Endothelial cell of umbilical vein (primary cell): ENCODE measurements at regions not wholly inside any gene's neighbourhood (a gene's known extent, or its start where the extent isn't known, plus 50 kb on each side); places are given as distances from the start of the nearest gene placed in this dataset.

Experiments used
- BruUV-seq: library from RNA; stranded (reverse); fragments of 400-500 nt; replicated peaks from 2 replicates; lab custom pipeline; 2021; lab: Mats Ljungman, UMichigan
- CTCF ChIA-PET: fragments of 300-600, 350-600 bp; sonication (Branson Sonifier 250); formaldehyde crosslinking; loops from one replicate; lab custom pipeline; 2021; ENCODE audit warnings: antibody characterized with exemption, inconsistent platforms; lab: Charles Lee
- POLR2A ChIA-PET: fragments of 300-600, 350-600 bp; sonication (Branson Sonifier 250); formaldehyde crosslinking; loops from one replicate; lab custom pipeline; 2021; ENCODE audit warnings: antibody characterized with exemption, inconsistent platforms; lab: Charles Lee
- DNase-seq: peaks from one replicate; pipeline ENCODE4 v3.0.0-alpha.2; 2011; ENCODE audit warnings: low read depth, low spot score
- FAIRE-seq: peaks from 2 replicates; lab custom pipeline; 2011; peaks lifted over from hg19 to GRCh38; lab: Jason Lieb, UNC
- H2AFZ ChIP-seq: 2 replicates; pipeline ENCODE4 v1.6.0; 2012; ENCODE audit warnings: low read depth, low read length, control low read depth, inconsistent platforms
- H3K27ac ChIP-seq: 2 replicates; pipeline ENCODE4 v1.5.1; 2011; ENCODE audit warnings: low read depth, mild to moderate bottlenecking, control low read depth, low read length, moderate library complexity; ENCODE audit not compliant: insufficient read depth
- H3K27me3 ChIP-seq, 2 experiments: 2 replicates each; pipeline versions ENCODE4 v1.6.0 to v1.6.1; 2011; ENCODE audit warnings: low read length in 2 of 2, mixed read lengths in 1 of 2; ENCODE audit not compliant: control insufficient read depth in 2 of 2, insufficient read depth in 2 of 2
- H3K36me3 ChIP-seq, 2 experiments: 2 replicates in 1 of 2; 3 replicates in 1 of 2; pipeline ENCODE4 v1.5.1; 2011; ENCODE audit warnings: low read length in 2 of 2, mild to moderate bottlenecking in 1 of 2, moderate library complexity in 1 of 2; ENCODE audit not compliant: control insufficient read depth in 2 of 2, insufficient read depth in 2 of 2; ENCODE audit errors: extremely low read depth in 1 of 2
- H3K4me1 ChIP-seq: 3 replicates; pipeline ENCODE4 v1.5.1; 2011; ENCODE audit warnings: mild to moderate bottlenecking, low read length; ENCODE audit not compliant: control insufficient read depth, insufficient read depth; ENCODE audit errors: extremely low read depth
- H3K4me2 ChIP-seq: 2 replicates; pipeline ENCODE4 v1.6.1; 2011; ENCODE audit warnings: low read length, control low read depth, mixed read lengths; ENCODE audit not compliant: insufficient read depth
- H3K4me3 ChIP-seq, 3 experiments: fragments of 200-600 bp in 1 of 3; sonication (generic), shearing (Covaris generic) in 1 of 3; replicated peaks in 1 of 3; 2 replicates each; pipeline ENCODE4 v1.5.1; 2011 to 2016; ENCODE audit warnings: control low read depth in 3 of 3, low read length in 3 of 3, mild to moderate bottlenecking in 2 of 3, inconsistent platforms in 1 of 3, low read depth in 1 of 3, moderate library complexity in 1 of 3; ENCODE audit not compliant: insufficient read depth in 1 of 3
- H3K79me2 ChIP-seq: 2 replicates; pipeline ENCODE4 v1.6.0; 2012; ENCODE audit warnings: low read length, inconsistent platforms; ENCODE audit not compliant: control insufficient read depth, insufficient read depth
- H3K9ac ChIP-seq: replicated peaks from 2 replicates; pipeline ENCODE3; 2011; ENCODE audit warnings: low read length, control low read depth; ENCODE audit not compliant: insufficient read depth; ENCODE audit errors: extremely low read depth
- H3K9me1 ChIP-seq: replicated peaks from 3 replicates; pipeline ENCODE4 v1.6.0; 2011; ENCODE audit warnings: mild to moderate bottlenecking, low read length; ENCODE audit not compliant: control insufficient read depth, insufficient read depth; ENCODE audit errors: extremely low read depth
- H3K9me3 ChIP-seq: replicated peaks from 2 replicates; pipeline ENCODE4 v1.5.1; 2012; ENCODE audit warnings: low read length, inconsistent platforms; ENCODE audit not compliant: control insufficient read depth, insufficient read depth
- H4K20me1 ChIP-seq: replicated peaks from 2 replicates; pipeline ENCODE3; 2011; ENCODE audit warnings: mild to moderate bottlenecking, low read length; ENCODE audit not compliant: control insufficient read depth, insufficient read depth; ENCODE audit errors: extremely low read depth
- CTCF ChIP-seq, 2 donors: IDR thresholded peaks; 1 replicate in 1 of 2; 2 replicates in 1 of 2; pipeline ENCODE4 v1.5.1; 2011; ENCODE audit warnings: low read length in 2 of 2, mild to moderate bottlenecking in 2 of 2, moderate library complexity in 2 of 2, control low read depth in 1 of 2, inconsistent platforms in 1 of 2, low read depth in 1 of 2; ENCODE audit not compliant: insufficient read depth in 1 of 2; ENCODE audit errors: extremely low read depth in 1 of 2
- EZH2 ChIP-seq: IDR thresholded peaks from 2 replicates; pipeline ENCODE4 v1.6.1; 2012; ENCODE audit warnings: borderline replicate concordance, low read depth, mild to moderate bottlenecking, moderate library complexity, low read length, inconsistent platforms; ENCODE audit not compliant: severe bottlenecking
- FOS ChIP-seq: IDR thresholded peaks from 2 replicates; pipeline ENCODE4 v1.6.1; 2011; ENCODE audit warnings: mild to moderate bottlenecking, low read length, moderate library complexity, borderline replicate concordance; ENCODE audit not compliant: insufficient read depth
- GATA2 ChIP-seq: IDR thresholded peaks from 2 replicates; pipeline ENCODE4 v1.7.0; 2011; ENCODE audit warnings: low read depth, mild to moderate bottlenecking, moderate library complexity, mixed read lengths, low read length; ENCODE audit not compliant: insufficient read length, insufficient read depth
- JUN ChIP-seq: IDR thresholded peaks from 2 replicates; pipeline ENCODE4 v1.6.1; 2011; ENCODE audit warnings: borderline replicate concordance, low read depth; ENCODE audit not compliant: insufficient read length, insufficient read depth
- MAX ChIP-seq: IDR thresholded peaks from 2 replicates; pipeline ENCODE4 v1.6.1; 2011; ENCODE audit not compliant: insufficient read depth, insufficient read length
- MYC ChIP-seq: IDR thresholded peaks from one replicate; pipeline ENCODE4 v1.6.1; 2011; ENCODE audit warnings: mild to moderate bottlenecking, low read depth, low read length
- POLR2A ChIP-seq: IDR thresholded peaks from 2 replicates; pipeline ENCODE4 v1.6.1; 2012; ENCODE audit warnings: low read depth, mild to moderate bottlenecking, control low read depth, low read length
- POLR2AphosphoS5 ChIP-seq: IDR thresholded peaks from 2 replicates; pipeline ENCODE4 v1.6.1; 2012; ENCODE audit warnings: low read depth, mild to moderate bottlenecking, control low read depth, low read length, moderate library complexity; ENCODE audit not compliant: insufficient read depth
- dilution Hi-C: fragments of 300-500 bp; cut with MboI; formaldehyde crosslinking; loops from one replicate; pipeline ENCODE4 v1.15.0; 2019; ENCODE audit warnings: low sequenced_read_pairs; ENCODE audit not compliant: extremely low pct_ligation_motif_present
- intact Hi-C: fragments of 100-400 bp; cut with micrococcal nuclease; formaldehyde crosslinking; loops from one replicate; pipeline ENCODE4 v1.10.0; 2022

- intact Hi-C loops: no loop called here
- no peaks in the 10 kb centered on the region for H3K9me1 ChIP-seq
- dilution Hi-C loops: no loop called here
- FAIRE-seq (no peak), DNase-seq (no peak)
- H3K27ac ChIP-seq: no peak overlapping the region
- ChIA-PET CTCF (no interaction called here), POLR2A (no interaction called here)
- H3K27me3 ChIP-seq: no peaks in the 10 kb centered on the region
- no peak overlapping the region for H2AFZ ChIP-seq
- no peak overlapping the region for H3K4me2 ChIP-seq
- TF ChIP-seq POLR2AphosphoS5 (no peak), CTCF (IDR thresholded peaks at IDR 0.05; ENCODE audit: extremely low read depth in 1 of 2, insufficient read depth in 1 of 2, low read depth in 1 of 2, low read length in 2 of 2) (no peak)
- H3K36me3 ChIP-seq: no peaks in the 10 kb centered on the region
- no peaks in the 10 kb centered on the region for H4K20me1 ChIP-seq
- H3K9me3 ChIP-seq: no peaks in the 10 kb centered on the region
- no TSS peak for BruUV-seq
- no peak overlapping the region for H3K4me3 ChIP-seq
- H3K9ac ChIP-seq: no peak overlapping the region
- H3K79me2 ChIP-seq: no peaks in the 10 kb centered on the region
- H3K4me1 ChIP-seq: no peaks in the 10 kb centered on the region
These were observed 1279.8 kb downstream of the EPHA7 start for GRCh38 chr6:92139601-92140000.

GRCh38 chr6:92132957-92133356 is 1286.4 kb downstream of the EPHA7 start:
- no peak overlapping the region for H3K9ac ChIP-seq
- POLR2A ChIA-PET: no interaction called here
- CTCF ChIA-PET: interaction anchor here (2.3 kb wide), 1 partner anchor 511 kb away, joined by 7 read pairs; no protein-coding TSS in a partner anchor
- intact Hi-C loops (no loop called here), dilution Hi-C loops (no loop called here)
- H3K9me1 ChIP-seq: no peaks in the 10 kb centered on the region
- DNase-seq: no peak
- no peak overlapping the region for H3K27ac ChIP-seq
- no peaks in the 10 kb centered on the region for H3K9me3 ChIP-seq
- H3K4me1 ChIP-seq: no peaks in the 10 kb centered on the region
- H4K20me1 ChIP-seq: no peaks in the 10 kb centered on the region
- H3K4me2 ChIP-seq: no peak overlapping the region
- H3K27me3 ChIP-seq: no peaks in the 10 kb centered on the region
- no TSS peak for BruUV-seq
- H3K79me2 ChIP-seq: no peaks in the 10 kb centered on the region
- H3K36me3 ChIP-seq: no peaks in the 10 kb centered on the region
- no peak for FAIRE-seq
- no peak overlapping the region for H3K4me3 ChIP-seq
- TF ChIP-seq JUN: no peak
- TF ChIP-seq EZH2: no peak
- no peak for TF ChIP-seq FOS
- no peak for TF ChIP-seq POLR2A
- TF ChIP-seq MYC: no peak
- TF ChIP-seq POLR2AphosphoS5: no peak
- no peak for TF ChIP-seq MAX
- TF ChIP-seq CTCF (IDR thresholded peaks at IDR 0.05; ENCODE audit: extremely low read depth in 1 of 2, insufficient read depth in 1 of 2, low read depth in 1 of 2, low read length in 2 of 2): no peak
- no peak for TF ChIP-seq GATA2
- H2AFZ ChIP-seq: no peak overlapping the region
